Esophagus squamous epithelium (tissue), 4 donors: ENCODE measurements at regions not wholly inside any gene's neighbourhood (a gene's known extent, or its start where the extent isn't known, plus 50 kb on each side); places are given as distances from the start of the nearest gene placed in this dataset.

Experiments
- POLR2A ChIP-seq, 4 donors: fragments of 450-650 bp; IDR thresholded peaks; one replicate each; pipeline ENCODE4 v1.6.1; 2017; ENCODE audit warnings: antibody characterized with exemption in 4 of 4, mild to moderate bottlenecking in 4 of 4, moderate library complexity in 3 of 4
- TF ChIP-seq, protein P1 (sequence below), 6 experiments: fragments of 450-650 bp in 4 of 6; fragments of 200-600 bp in 2 of 6; sonication (generic) in 2 of 6; IDR thresholded peaks; one replicate each; pipeline ENCODE4 v1.5.1; 2016 to 2019; ENCODE audit warnings: antibody characterized with exemption in 6 of 6, mild to moderate bottlenecking in 4 of 6, moderate library complexity in 4 of 6

GRCh38 chr7:88927-89231, 103.5 kb upstream of the FAM20C start:
- TF ChIP-seq, protein P1, sequence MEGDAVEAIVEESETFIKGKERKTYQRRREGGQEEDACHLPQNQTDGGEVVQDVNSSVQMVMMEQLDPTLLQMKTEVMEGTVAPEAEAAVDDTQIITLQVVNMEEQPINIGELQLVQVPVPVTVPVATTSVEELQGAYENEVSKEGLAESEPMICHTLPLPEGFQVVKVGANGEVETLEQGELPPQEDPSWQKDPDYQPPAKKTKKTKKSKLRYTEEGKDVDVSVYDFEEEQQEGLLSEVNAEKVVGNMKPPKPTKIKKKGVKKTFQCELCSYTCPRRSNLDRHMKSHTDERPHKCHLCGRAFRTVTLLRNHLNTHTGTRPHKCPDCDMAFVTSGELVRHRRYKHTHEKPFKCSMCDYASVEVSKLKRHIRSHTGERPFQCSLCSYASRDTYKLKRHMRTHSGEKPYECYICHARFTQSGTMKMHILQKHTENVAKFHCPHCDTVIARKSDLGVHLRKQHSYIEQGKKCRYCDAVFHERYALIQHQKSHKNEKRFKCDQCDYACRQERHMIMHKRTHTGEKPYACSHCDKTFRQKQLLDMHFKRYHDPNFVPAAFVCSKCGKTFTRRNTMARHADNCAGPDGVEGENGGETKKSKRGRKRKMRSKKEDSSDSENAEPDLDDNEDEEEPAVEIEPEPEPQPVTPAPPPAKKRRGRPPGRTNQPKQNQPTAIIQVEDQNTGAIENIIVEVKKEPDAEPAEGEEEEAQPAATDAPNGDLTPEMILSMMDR (IDR thresholded peaks at IDR 0.05): no peak
- no peak for TF ChIP-seq POLR2A (IDR thresholded peaks at IDR 0.05)
